Tibial nerve (tissue), 3 donors: ENCODE measurements at regions not wholly inside any gene's neighbourhood (a gene's known extent, or its start where the extent isn't known, plus 50 kb on each side); places are given as distances from the start of the nearest gene placed in this dataset.

Experiments used
- CTCF ChIP-seq, 5 experiments: fragments of 200-600 bp in 3 of 5; fragments of 450-650 bp in 2 of 5; sonication (generic) in 3 of 5; IDR thresholded peaks; one replicate each; pipeline ENCODE4 v1.5.1; 2016 to 2019; ENCODE audit warnings: antibody characterized with exemption in 5 of 5, mild to moderate bottlenecking in 3 of 5, moderate library complexity in 2 of 5
- POLR2A ChIP-seq, 2 donors: fragments of 450-650 bp; IDR thresholded peaks; one replicate each; pipeline ENCODE4 v1.6.1; 2017; ENCODE audit warnings: antibody characterized with exemption in 2 of 2, mild to moderate bottlenecking in 2 of 2, moderate library complexity in 2 of 2

DNA sequence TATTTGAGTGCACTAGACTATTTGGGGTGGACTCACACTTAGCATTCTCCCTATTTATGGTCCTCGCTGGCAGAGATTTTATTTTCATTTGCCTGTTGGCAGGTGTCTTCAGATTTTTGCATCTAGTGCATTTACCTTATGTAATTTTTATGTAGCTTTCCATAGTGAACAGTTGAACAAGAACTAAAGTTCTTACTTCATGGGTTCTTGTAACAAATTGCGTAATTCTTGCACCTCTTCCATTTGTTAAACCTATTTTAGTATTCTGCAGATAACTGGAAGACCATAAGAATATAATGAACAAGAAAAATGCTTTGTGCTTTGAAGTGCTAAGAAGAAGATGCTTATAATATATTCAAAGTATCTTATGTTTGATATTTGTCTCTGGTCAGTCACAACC is 252.8 kb upstream of the MMS22L start:
- TF ChIP-seq CTCF (IDR thresholded peaks at IDR 0.05) (no peak), POLR2A (IDR thresholded peaks at IDR 0.05) (no peak)
